Astrocyte (in vitro differentiated cells and primary cell): ENCODE measurements at regions not wholly inside any gene's neighbourhood (a gene's known extent, or its start where the extent isn't known, plus 50 kb on each side); places are given as distances from the start of the nearest gene placed in this dataset.
"Not testable (repeated sequence)": the region's sequence is repeated elsewhere in the genome, so short reads cannot be mapped to it uniquely, and the experiment has no call there.

ENCODE experiments used
- CTCF ChIP-seq: IDR thresholded peaks from 2 replicates; pipeline ENCODE4 v1.5.1; 2011; ENCODE audit warnings: low read depth, mild to moderate bottlenecking, inconsistent platforms, low read length, moderate library complexity; ENCODE audit not compliant: insufficient read depth
- EZH2 ChIP-seq: IDR thresholded peaks from 2 replicates; pipeline ENCODE4 v1.6.1; 2012; ENCODE audit warnings: mild to moderate bottlenecking, low read length, inconsistent platforms; ENCODE audit not compliant: insufficient read depth

GRCh38 chr4:187505798-187506141 is 489.8 kb upstream of the ZFP42 start:
- not testable (repeated sequence) for TF ChIP-seq CTCF, EZH2
